Activated naive CD8-positive, alpha-beta T cell treated with anti-CD3 and anti-CD28 coated beads, Interleukin-2, amount 10 ng/mL, durations not matched to agents 7 days and 5 days (primary cell): ENCODE measurements at regions not wholly inside any gene's neighbourhood (a gene's known extent, or its start where the extent isn't known, plus 50 kb on each side); places are given as distances from the start of the nearest gene placed in this dataset.

Source experiments
- ATAC-seq: fragments of 150-1000 bp; cut with Tn5 transposase; one replicate; pipeline ENCODE4 v1.10.0; 2021; ENCODE audit warnings: low read depth, moderate library complexity
- POLR2A ChIA-PET: fragments of 350-600 bp; sonication (Branson Sonifier 250); formaldehyde crosslinking; loops from one replicate; lab custom pipeline; 2021; ENCODE audit warnings: antibody characterized with exemption; lab: Charles Lee
- DNase-seq: peaks from one replicate; pipeline ENCODE4 v3.0.0; 2021
- H3K27ac Mint-ChIP-seq: one replicate; pipeline ENCODE4 v1.8.0; 2022; ENCODE audit warnings: mild to moderate bottlenecking, mixed read lengths
- H3K27me3 Mint-ChIP-seq: one replicate; pipeline ENCODE4 v1.8.0; 2022; ENCODE audit warnings: mild to moderate bottlenecking, moderate library complexity, mixed read lengths
- H3K36me3 Mint-ChIP-seq: one replicate; pipeline ENCODE4 v1.8.0; 2021; ENCODE audit warnings: mild to moderate bottlenecking, mixed read lengths
- H3K4me1 Mint-ChIP-seq: one replicate; pipeline ENCODE4 v1.8.0; 2021; ENCODE audit warnings: mixed read lengths
- H3K4me3 Mint-ChIP-seq: one replicate; pipeline ENCODE4 v1.8.0; 2022; ENCODE audit warnings: mild to moderate bottlenecking, moderate library complexity, mixed read lengths
- H3K9me3 Mint-ChIP-seq: one replicate; pipeline ENCODE4 v1.8.0; 2021; ENCODE audit warnings: mixed read lengths

DNA sequence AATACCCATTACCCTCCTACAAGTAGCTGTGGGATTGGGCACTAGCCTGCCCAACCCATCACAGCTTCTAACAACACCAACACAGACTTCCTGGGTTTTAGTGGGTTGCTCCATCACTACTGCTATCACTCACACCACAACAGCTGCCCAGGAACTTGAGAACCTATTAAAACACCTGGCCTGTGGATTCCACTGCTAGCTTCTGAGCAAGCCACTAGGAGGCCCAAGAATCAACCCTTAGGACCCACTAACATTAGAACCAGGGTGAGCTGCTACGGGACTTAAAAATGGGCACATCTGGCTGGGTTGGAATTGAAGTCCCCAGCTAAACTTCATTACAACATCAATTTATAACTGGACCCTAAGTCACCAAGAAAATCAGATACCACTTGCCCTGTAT is 113.2 kb upstream of the TP63 start:
- DNase-seq, result no peak
- Mint-ChIP-seq H3K27ac (no peak overlapping the region), H3K4me1 (no peaks in the 10 kb centered on the region), H3K36me3 (peaks cover 2% of the 10 kb centered on the region), H3K27me3 (no peaks in the 10 kb centered on the region), H3K9me3 (peaks cover 8% of the 10 kb centered on the region), H3K4me3 (no peak overlapping the region)
- no peak for ATAC-seq
- POLR2A ChIA-PET, result no interaction called here

DNA sequence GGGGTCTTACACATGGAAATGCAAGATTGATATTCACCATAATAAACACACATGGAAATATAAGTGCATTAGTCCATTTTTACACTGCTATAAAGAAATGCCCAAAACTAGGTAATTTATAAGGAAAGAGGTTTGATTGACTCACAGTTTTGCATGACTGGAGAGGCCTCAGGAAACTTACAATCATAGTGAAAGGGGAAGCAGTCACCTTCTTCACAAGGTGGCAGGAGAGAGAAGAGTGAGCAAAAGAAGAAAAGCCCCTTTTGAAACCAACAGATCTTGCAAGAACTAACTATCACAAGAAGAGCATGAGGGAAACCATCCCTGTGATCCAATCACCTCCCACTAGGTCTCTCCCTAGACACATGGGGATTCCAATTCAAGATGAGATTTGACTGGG is 111.7 kb upstream of the TP63 start:
- Mint-ChIP-seq H3K9me3 (peaks cover 8% of the 10 kb centered on the region), H3K27me3 (no peaks in the 10 kb centered on the region), H3K27ac (no peak overlapping the region), H3K4me3 (no peak overlapping the region), H3K4me1 (no peaks in the 10 kb centered on the region), H3K36me3 (peaks cover 2% of the 10 kb centered on the region)
- ATAC-seq (no peak), DNase-seq (no peak)
- POLR2A ChIA-PET, result no interaction called here

DNA sequence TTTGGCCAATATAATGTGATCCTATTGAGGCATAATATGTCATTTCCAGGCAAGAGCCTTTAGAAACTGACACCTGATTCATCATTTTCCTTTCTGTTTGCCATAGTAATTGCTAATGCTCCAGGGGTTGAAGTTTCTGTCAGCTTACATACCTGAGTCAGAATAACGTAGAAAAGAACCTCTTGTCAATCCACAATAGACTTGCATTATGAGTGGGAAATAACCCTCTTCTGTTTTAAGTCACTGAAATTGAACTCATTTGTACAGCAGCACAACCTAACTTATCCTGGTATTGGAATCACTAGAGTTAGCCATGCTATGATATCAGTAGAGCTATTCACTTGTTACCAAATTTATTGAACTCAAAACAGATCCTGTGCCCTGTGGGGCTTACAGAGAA is 101.7 kb upstream of the TP63 start:
- H3K36me3 Mint-ChIP-seq, result no peaks in the 10 kb centered on the region
- H3K4me3 Mint-ChIP-seq, result no peak overlapping the region
- DNase-seq, result no peak
- ATAC-seq, result no peak
- POLR2A ChIA-PET, result no interaction called here
- no peak overlapping the region for H3K27ac Mint-ChIP-seq
- no peaks in the 10 kb centered on the region for H3K27me3 Mint-ChIP-seq
- peaks cover 9% of the 10 kb centered on the region for H3K9me3 Mint-ChIP-seq
- peaks cover 7% of the 10 kb centered on the region for H3K4me1 Mint-ChIP-seq

DNA sequence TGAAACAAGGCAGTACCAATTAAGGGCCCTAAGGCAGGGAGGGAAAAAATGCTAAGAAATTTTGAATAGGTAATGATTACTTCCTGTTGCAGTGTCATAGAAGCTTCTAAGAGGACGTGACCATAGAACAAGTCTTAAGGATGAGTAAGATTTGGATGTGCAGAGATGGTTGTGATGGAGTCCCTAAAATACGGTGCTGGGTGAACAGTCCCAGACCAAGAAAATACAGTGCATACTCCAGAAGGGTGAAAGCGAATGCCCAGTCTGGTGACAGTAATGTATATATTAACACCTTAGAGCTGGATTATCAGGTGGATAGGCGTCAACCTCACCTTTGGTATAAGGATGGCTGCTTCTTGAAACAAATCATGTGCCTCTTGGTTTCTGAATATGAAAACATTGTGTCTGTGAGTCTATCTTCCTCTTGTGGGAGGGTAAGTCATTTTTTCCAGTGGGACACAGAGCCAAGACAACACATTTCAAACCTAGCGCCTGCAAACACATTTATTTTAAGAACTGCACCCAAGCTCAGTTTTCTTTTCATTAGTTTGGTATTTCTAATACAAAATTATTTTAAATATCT is 101.2 kb upstream of the TP63 start:
- no peak for DNase-seq
- Mint-ChIP-seq H3K9me3 (peaks cover 9% of the 10 kb centered on the region), H3K27me3 (no peaks in the 10 kb centered on the region), H3K4me3 (no peak overlapping the region), H3K36me3 (no peaks in the 10 kb centered on the region), H3K4me1 (peaks cover 7% of the 10 kb centered on the region), H3K27ac (no peak overlapping the region)
- ATAC-seq, result no peak
- POLR2A ChIA-PET, result no interaction called here

DNA sequence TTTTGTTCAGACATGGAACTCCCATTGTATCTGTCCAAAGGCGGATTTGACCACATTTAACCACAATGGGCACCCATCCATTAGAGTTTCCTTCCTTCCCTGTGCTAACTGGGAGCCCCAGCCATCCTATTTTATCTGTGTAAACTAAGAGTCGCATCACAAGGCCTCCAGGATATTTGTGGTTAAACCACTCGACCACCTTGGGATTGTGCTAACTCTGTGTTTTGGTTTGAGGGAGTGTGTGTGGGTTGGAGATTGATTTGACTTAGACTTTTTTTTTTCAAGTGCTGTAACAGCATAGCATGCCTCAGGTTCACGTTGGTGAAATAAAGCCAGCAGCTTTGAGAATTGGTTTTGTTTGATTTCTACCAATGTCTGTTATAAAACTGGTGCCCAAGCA is 100.4 kb upstream of the TP63 start:
- ATAC-seq (no peak), DNase-seq (no peak)
- H3K36me3 Mint-ChIP-seq, result no peaks in the 10 kb centered on the region
- no peaks in the 10 kb centered on the region for H3K27me3 Mint-ChIP-seq
- H3K4me1 Mint-ChIP-seq, result peaks cover 7% of the 10 kb centered on the region
- peaks cover 7% of the 10 kb centered on the region for H3K9me3 Mint-ChIP-seq
- POLR2A ChIA-PET, result no interaction called here
- no peak overlapping the region for H3K27ac Mint-ChIP-seq
- no peak overlapping the region for H3K4me3 Mint-ChIP-seq

DNA sequence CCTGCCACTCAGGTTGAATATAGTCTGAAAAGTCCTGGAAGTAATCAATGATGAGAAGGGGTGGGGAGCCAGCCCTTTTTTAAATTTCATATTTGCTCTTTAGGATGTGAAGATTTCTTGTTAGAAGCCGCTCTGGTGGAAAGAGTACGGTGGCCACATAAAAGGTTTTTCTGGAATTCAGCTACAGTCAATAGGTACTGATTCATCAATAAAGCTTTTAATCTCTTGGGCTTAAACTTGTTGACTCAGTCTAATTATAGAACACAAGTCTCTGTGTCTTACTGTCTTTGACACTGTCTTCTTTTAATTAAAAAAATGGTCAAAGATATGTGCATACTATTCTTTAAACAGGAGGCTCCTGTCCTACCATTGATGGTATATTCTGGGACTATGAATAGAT is 99.9 kb upstream of the TP63 start:
- no peak overlapping the region for H3K27ac Mint-ChIP-seq

DNA sequence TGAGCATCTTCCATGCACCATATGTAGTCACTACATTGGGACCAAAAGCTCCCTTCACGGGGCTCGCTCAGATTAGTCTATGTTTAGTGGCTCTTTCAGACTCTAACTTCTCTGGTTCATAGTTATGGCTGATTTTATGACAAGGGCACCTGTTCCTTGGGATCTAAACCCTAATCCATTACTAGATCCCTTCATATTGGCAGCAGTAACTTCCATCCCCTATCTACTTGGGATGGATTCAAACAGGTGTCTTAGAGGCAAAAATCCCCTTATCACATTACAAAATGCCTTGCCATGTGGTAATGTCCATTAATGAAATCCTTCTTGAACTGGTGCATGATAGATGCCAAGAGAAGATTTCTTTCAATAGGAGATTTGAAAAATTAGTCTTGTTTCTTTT is 96.7 kb upstream of the TP63 start:
- POLR2A ChIA-PET, result no interaction called here
- ATAC-seq (no peak), DNase-seq (no peak)
- no peaks in the 10 kb centered on the region for H3K36me3 Mint-ChIP-seq
- no peak overlapping the region for H3K4me3 Mint-ChIP-seq
- H3K27ac Mint-ChIP-seq, result no peak overlapping the region
- peaks cover 7% of the 10 kb centered on the region for H3K4me1 Mint-ChIP-seq
- no peaks in the 10 kb centered on the region for H3K27me3 Mint-ChIP-seq
- H3K9me3 Mint-ChIP-seq, result peaks cover 3% of the 10 kb centered on the region

More for the DNA sequence above, 99.9 kb upstream of the TP63 start:
- POLR2A ChIA-PET, result no interaction called here
- peaks cover 4% of the 10 kb centered on the region for H3K9me3 Mint-ChIP-seq
- DNase-seq (no peak), ATAC-seq (no peak)
- H3K4me3 Mint-ChIP-seq, result no peak overlapping the region
- H3K27me3 Mint-ChIP-seq, result no peaks in the 10 kb centered on the region
- no peaks in the 10 kb centered on the region for H3K36me3 Mint-ChIP-seq
- H3K4me1 Mint-ChIP-seq, result peaks cover 7% of the 10 kb centered on the region

DNA sequence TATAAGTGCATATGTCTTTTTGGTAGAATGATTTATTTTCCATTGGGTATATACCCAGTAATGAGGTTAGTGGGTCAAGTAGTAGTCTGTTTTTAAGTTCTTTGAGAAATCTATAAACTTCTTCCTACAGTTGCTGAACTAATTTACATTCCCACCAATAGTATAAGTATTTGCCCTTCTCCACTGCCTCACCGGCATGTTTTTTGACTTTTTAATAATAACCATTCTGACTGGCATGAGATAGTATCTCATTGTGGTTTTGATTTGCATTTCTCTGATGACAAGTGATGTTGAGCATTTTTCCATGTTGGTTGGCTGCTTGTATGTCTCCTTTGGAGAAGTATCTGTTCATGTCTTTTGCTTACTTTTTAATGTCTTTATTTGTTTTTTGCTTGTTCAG is 94.1 kb upstream of the TP63 start:
- DNase-seq, result no peak
- Mint-ChIP-seq H3K36me3 (no peaks in the 10 kb centered on the region), H3K27ac (no peak overlapping the region), H3K4me1 (no peaks in the 10 kb centered on the region), H3K4me3 (no peak overlapping the region), H3K9me3 (peaks cover 6% of the 10 kb centered on the region), H3K27me3 (no peaks in the 10 kb centered on the region)
- ATAC-seq, result no peak
- POLR2A ChIA-PET, result no interaction called here

DNA sequence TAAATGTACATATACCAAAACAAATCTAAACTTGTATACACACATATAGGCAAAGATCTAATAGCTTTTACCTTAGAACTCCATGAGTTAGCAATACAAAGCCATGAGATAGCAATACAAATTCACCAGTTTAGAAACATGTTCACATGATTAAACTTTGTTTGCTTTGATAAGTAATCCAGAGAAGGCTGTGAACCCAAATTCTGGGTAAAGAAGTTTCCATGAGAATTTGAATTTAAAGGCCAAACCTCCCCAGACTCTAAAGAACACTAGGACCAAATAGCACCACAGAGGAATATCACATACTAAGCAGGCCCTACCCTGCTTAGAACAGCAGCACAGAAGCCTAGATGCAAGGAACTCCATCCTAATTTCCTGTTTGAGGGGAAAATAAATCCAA is 83.7 kb upstream of the TP63 start:
- POLR2A ChIA-PET, result no interaction called here
- peaks cover 4% of the 10 kb centered on the region for H3K4me1 Mint-ChIP-seq
- no peak overlapping the region for H3K4me3 Mint-ChIP-seq
- H3K27ac Mint-ChIP-seq, result no peak overlapping the region
- DNase-seq, result no peak
- H3K27me3 Mint-ChIP-seq, result no peaks in the 10 kb centered on the region
- no peak for ATAC-seq
- H3K36me3 Mint-ChIP-seq, result peaks cover 12% of the 10 kb centered on the region
- H3K9me3 Mint-ChIP-seq, result peaks cover 32% of the 10 kb centered on the region

DNA sequence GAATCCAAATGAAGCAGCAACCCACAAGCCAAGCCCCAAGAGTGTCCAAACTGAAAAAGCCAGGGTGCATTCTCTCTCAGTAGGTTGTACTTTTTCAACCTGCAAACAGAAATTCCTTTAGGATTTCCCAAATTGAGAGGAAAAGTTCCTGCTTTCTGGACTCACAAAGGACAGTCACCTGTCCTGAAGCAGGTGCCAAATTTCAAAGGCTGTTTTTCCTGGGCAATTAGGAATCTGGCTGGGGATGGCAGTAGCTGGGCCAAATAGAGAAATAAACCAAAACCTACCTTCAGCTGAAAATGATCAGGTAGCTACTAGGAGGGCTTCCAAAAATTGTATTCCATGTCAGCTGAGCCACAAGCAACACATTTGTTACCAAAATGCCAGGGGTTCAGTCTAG is 83.1 kb upstream of the TP63 start:
- peaks cover 32% of the 10 kb centered on the region for H3K9me3 Mint-ChIP-seq

DNA sequence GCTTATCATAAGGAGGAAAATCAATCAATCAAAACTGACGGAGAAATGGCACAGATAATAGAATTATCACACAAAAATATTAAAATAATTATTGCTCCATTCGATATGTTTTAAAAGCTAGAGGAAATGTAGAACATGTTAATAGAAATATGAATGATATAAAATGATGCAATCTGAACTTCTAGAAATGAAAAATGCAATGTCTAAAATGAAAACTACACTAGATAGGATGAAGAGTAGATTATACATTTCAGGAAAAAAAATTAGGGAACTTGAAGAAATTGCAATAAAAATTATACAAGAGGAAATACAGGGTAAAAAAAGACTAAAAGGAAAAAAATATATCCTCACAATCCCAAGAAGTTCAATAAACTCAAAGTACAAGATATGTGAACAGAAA is 80.2 kb upstream of the TP63 start:
- POLR2A ChIA-PET, result no interaction called here
- no peak overlapping the region for H3K4me3 Mint-ChIP-seq
- DNase-seq (no peak), ATAC-seq (no peak)
- no peak overlapping the region for H3K27ac Mint-ChIP-seq
- H3K36me3 Mint-ChIP-seq, result peaks cover 13% of the 10 kb centered on the region
- H3K9me3 Mint-ChIP-seq, result peaks cover 27% of the 10 kb centered on the region
- H3K4me1 Mint-ChIP-seq, result no peaks in the 10 kb centered on the region
- no peaks in the 10 kb centered on the region for H3K27me3 Mint-ChIP-seq

More for the DNA sequence above, 83.1 kb upstream of the TP63 start:
- peaks cover 12% of the 10 kb centered on the region for H3K36me3 Mint-ChIP-seq
- no peaks in the 10 kb centered on the region for H3K27me3 Mint-ChIP-seq
- H3K27ac Mint-ChIP-seq, result no peak overlapping the region
- DNase-seq, result no peak
- ATAC-seq, result no peak
- H3K4me3 Mint-ChIP-seq, result no peak overlapping the region
- POLR2A ChIA-PET, result no interaction called here
- peaks cover 4% of the 10 kb centered on the region for H3K4me1 Mint-ChIP-seq

DNA sequence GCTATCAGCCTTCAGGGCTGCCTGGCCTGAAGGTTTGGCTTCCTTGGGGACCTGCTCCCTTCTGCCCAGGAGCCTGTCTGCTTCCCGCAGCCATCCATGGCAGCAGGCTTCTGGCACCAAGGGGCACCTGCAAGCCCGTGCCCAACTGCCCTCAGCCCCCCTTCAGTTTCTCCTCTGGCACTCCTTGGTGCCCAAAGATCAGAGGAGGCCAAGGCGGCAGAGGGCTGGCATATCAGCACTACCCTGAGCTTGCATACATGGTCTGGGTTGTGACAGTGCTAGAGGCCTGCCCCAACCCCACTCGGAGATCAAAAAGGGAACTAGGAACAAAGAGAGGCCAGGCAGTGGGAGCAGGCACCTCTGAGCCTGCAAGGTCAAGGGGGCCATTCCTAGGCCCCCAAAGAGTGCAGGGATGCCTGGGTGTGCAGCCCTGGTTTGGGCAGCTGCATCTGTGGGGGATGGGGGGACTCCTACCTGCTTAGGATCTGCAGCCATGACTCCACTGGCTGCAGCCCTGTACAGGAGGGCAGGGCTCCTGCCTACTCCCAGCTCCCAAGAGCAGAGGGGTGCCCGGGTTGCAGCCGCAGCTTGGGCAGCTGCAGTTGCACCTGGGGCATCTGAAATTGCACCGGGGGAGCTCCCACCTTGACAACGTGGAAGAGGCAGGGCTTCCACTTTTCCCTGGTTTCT is 76.2 kb upstream of the TP63 start:
- Mint-ChIP-seq H3K27ac (no peak overlapping the region), H3K4me1 (no peaks in the 10 kb centered on the region), H3K4me3 (no peak overlapping the region), H3K27me3 (no peaks in the 10 kb centered on the region), H3K36me3 (peaks cover 4% of the 10 kb centered on the region), H3K9me3 (peaks cover 16% of the 10 kb centered on the region)
- DNase-seq (no peak), ATAC-seq (no peak)
- POLR2A ChIA-PET, result no interaction called here

DNA sequence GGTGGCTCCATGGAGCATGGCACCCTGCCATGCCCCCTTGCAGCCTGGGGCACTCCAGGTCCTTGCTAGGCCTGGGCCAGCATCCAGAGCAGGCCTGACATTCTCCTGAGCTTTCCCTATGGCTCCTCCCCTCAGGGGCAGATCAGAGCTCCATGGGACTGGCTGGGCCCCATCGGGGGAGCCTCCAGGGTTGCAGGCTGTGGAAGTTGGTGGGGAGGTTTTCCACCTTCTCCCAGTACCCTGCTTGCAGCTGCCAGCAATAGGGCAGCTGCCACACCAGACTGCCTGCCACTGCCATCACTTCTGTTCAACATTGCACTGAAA is 75.7 kb upstream of the TP63 start:
- Mint-ChIP-seq H3K27ac (no peak overlapping the region), H3K36me3 (peaks cover 2% of the 10 kb centered on the region), H3K4me1 (no peaks in the 10 kb centered on the region), H3K4me3 (no peak overlapping the region), H3K9me3 (peaks cover 14% of the 10 kb centered on the region), H3K27me3 (no peaks in the 10 kb centered on the region)
- ATAC-seq, result no peak
- POLR2A ChIA-PET, result no interaction called here
- no peak for DNase-seq

DNA sequence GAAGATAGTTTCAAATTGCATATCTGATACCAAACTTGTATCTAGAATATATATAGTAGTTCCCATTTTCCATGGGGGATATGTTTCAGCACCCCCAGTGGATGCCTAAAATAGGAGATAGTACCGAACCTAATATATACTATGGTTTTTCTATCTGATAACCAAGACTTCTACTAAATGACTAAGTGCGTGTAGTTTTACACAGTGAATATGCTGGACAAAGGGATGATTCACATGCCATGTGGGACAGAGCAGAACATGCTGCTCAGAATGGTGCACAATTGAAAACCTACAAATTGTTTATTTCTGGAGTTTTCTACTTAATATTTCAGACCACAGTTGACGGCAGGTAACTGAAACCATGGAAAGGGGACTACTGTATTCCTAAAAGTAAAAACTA is 73.4 kb upstream of the TP63 start:
- peaks cover 9% of the 10 kb centered on the region for H3K9me3 Mint-ChIP-seq
- no peak for ATAC-seq
- POLR2A ChIA-PET, result no interaction called here
- no peak overlapping the region for H3K4me3 Mint-ChIP-seq
- peaks cover 2% of the 10 kb centered on the region for H3K4me1 Mint-ChIP-seq
- peaks cover 2% of the 10 kb centered on the region for H3K36me3 Mint-ChIP-seq
- no peaks in the 10 kb centered on the region for H3K27me3 Mint-ChIP-seq
- no peak for DNase-seq
- no peak overlapping the region for H3K27ac Mint-ChIP-seq
